PFSK-1 (cell line): ENCODE measurements at regions not wholly inside any gene's neighbourhood (a gene's known extent, or its start where the extent isn't known, plus 50 kb on each side); places are given as distances from the start of the nearest gene placed in this dataset.

Experiments used
- FOXP2 ChIP-seq: optimal IDR thresholded peaks from 2 replicates; pipeline ENCODE3; 2011; ENCODE audit warnings: borderline replicate concordance, control low read depth, inconsistent platforms; ENCODE audit not compliant: insufficient read depth; ENCODE audit errors: extremely low read length, extremely low read depth
- POLR2AphosphoS5 ChIP-seq: IDR thresholded peaks from 2 replicates; pipeline ENCODE4 v1.6.1; 2012; ENCODE audit warnings: low read depth, mild to moderate bottlenecking, control low read depth, low read length, moderate library complexity
- TAF1 ChIP-seq: IDR thresholded peaks from 2 replicates; pipeline ENCODE4 v1.6.1; 2012; ENCODE audit warnings: low read length, control low read depth, borderline replicate concordance; ENCODE audit not compliant: insufficient read depth

DNA sequence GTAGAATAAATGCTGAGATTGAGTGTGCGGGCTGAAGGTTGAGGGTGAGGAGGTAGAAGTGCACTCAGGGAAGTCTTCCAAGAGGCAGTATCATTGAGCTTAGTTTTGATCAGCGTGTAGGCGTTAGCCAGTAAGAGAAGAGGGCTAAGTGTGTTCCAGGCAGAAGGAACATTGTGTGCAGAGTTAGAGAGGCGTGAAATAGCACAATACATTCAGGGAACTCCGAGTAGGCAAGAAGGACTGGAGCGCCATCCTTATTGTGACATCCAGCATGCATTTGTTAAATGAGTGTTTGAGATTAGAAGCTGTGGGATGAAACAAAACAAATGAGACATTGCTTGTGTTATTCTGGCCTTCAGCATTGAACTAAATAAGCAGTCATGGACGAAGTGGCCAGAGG, 140.9 kb upstream of the MKLN1 start:
- TF ChIP-seq POLR2AphosphoS5 = no peak
- no peak for TF ChIP-seq TAF1
- no peak for TF ChIP-seq FOXP2
